H1 (cell line): ENCODE measurements at regions not wholly inside any gene's neighbourhood (a gene's known extent, or its start where the extent isn't known, plus 50 kb on each side); places are given as distances from the start of the nearest gene placed in this dataset.

Experiments
- CTCF ChIA-PET: fragments of 300-600 bp; sonication (Branson Sonifier 250); formaldehyde crosslinking; loops from one replicate; lab custom pipeline; 2021; ENCODE audit not compliant: partially characterized antibody; lab: Charles Lee
- POLR2A ChIA-PET: fragments of 300-600 bp; sonication (Branson Sonifier 250); formaldehyde crosslinking; loops from one replicate; lab custom pipeline; 2021; ENCODE audit warnings: inconsistent platforms; ENCODE audit not compliant: partially characterized antibody; lab: Charles Lee
- DNase-seq, 2 experiments: peaks; one replicate each; pipeline versions ENCODE4 v3.0.0 to v3.0.0-alpha.2; 2010 to 2022; ENCODE audit warnings: low spot score in 2 of 2, low read depth in 1 of 2, mixed read lengths in 1 of 2
- FAIRE-seq: peaks from 2 replicates; lab custom pipeline; 2011; peaks lifted over from hg19 to GRCh38; lab: Jason Lieb, UNC
- H2AFZ ChIP-seq: 2 replicates; pipeline ENCODE4 v1.8.1; 2012; ENCODE audit warnings: low read length, inconsistent platforms
- H2AK5ac ChIP-seq: 2 replicates; pipeline ENCODE4 v1.6.1; 2013; ENCODE audit warnings: low read depth, low read length
- H2BK120ac ChIP-seq: replicated peaks from 2 replicates; pipeline ENCODE3; 2013; ENCODE audit warnings: low read depth, low read length, inconsistent platforms
- H2BK12ac ChIP-seq: 2 replicates; pipeline ENCODE4 v1.6.1; 2013; ENCODE audit warnings: low read depth, low read length
- H2BK15ac ChIP-seq: 2 replicates; pipeline ENCODE4 v1.6.1; 2013; ENCODE audit warnings: low read length
- H2BK20ac ChIP-seq: 2 replicates; pipeline ENCODE4 v1.6.1; 2013; ENCODE audit warnings: low read length
- H2BK5ac ChIP-seq: 2 replicates; pipeline ENCODE4 v1.6.1; 2013; ENCODE audit warnings: low read depth, low read length
- H3K14ac ChIP-seq: 2 replicates; pipeline ENCODE4 v1.6.1; 2013; ENCODE audit warnings: inconsistent platforms; ENCODE audit not compliant: insufficient read length
- H3K18ac ChIP-seq: 2 replicates; pipeline ENCODE4 v1.6.1; 2013; ENCODE audit warnings: low read length; ENCODE audit errors: extremely low read depth
- H3K23ac ChIP-seq: 2 replicates; pipeline ENCODE4 v1.6.1; 2013; ENCODE audit warnings: inconsistent platforms; ENCODE audit not compliant: insufficient read length
- H3K23me2 ChIP-seq: 2 replicates; pipeline ENCODE4 v1.6.1; 2013; ENCODE audit warnings: low read depth, low read length
- H3K27ac ChIP-seq: 2 replicates; pipeline ENCODE4 v1.6.1; 2011; ENCODE audit warnings: low read depth, low read length, inconsistent platforms
- H3K27me3 ChIP-seq, 4 experiments: replicated peaks in 1 of 4; 1 replicate in 1 of 4; 2 replicates in 3 of 4; pipeline versions ENCODE4 v1.6.1 to v1.8.1; 2011 to 2013; ENCODE audit warnings: low read length in 3 of 4, mild to moderate bottlenecking in 3 of 4, inconsistent platforms in 2 of 4, mixed read lengths in 2 of 4, moderate library complexity in 1 of 4; ENCODE audit not compliant: control insufficient read depth in 3 of 4, insufficient read depth in 3 of 4; ENCODE audit errors: extremely low read depth in 1 of 4
- H3K36me3 ChIP-seq, 4 experiments: 2 replicates each; pipeline versions ENCODE4 v1.6.1 to v1.8.1; 2011 to 2013; ENCODE audit warnings: mild to moderate bottlenecking in 4 of 4, low read length in 3 of 4, moderate library complexity in 2 of 4, control low read depth in 1 of 4, inconsistent platforms in 1 of 4; ENCODE audit not compliant: insufficient read depth in 4 of 4, control insufficient read depth in 2 of 4
- H3K4ac ChIP-seq: replicated peaks from 2 replicates; pipeline ENCODE3; 2013; ENCODE audit warnings: low read length, low read depth, mixed read lengths, inconsistent platforms; ENCODE audit not compliant: insufficient read length
- H3K4me1 ChIP-seq, 4 experiments: replicated peaks in 1 of 4; 1 replicate in 1 of 4; 2 replicates in 3 of 4; pipeline versions ENCODE4 v1.6.1 to v1.8.1; 2011 to 2013; ENCODE audit warnings: low read length in 3 of 4, inconsistent platforms in 2 of 4, mixed read lengths in 1 of 4; ENCODE audit not compliant: insufficient read depth in 4 of 4, control insufficient read depth in 3 of 4
- H3K4me2 ChIP-seq, 2 experiments: 2 replicates each; pipeline versions ENCODE4 v1.6.1 to v1.8.1; 2011 to 2013; ENCODE audit warnings: low read depth in 2 of 2, low read length in 2 of 2, control low read depth in 1 of 2, inconsistent platforms in 1 of 2, mild to moderate bottlenecking in 1 of 2; ENCODE audit not compliant: insufficient read depth in 1 of 2
- H3K4me3 ChIP-seq, 4 experiments: fragments of 200-600, 300-600 bp in 1 of 4; sonication (generic), shearing (Covaris generic), sonication (Bioruptor Twin) in 1 of 4; 2 replicates each; pipeline versions ENCODE4 v1.5.1 to v1.8.1; 2011 to 2016; ENCODE audit warnings: low read length in 4 of 4, low read depth in 3 of 4, control low read depth in 2 of 4, inconsistent platforms in 2 of 4, mild to moderate bottlenecking in 2 of 4, mixed read lengths in 1 of 4, moderate library complexity in 1 of 4; ENCODE audit not compliant: insufficient read depth in 2 of 4; ENCODE audit errors: extremely low read depth in 1 of 4
- H3K56ac ChIP-seq: replicated peaks from 2 replicates; pipeline ENCODE3; 2013; ENCODE audit warnings: low read depth, mild to moderate bottlenecking, mixed read lengths, low read length, inconsistent platforms; ENCODE audit not compliant: insufficient read length
- H3K79me1 ChIP-seq: 2 replicates; pipeline ENCODE4 v1.6.1; 2013; ENCODE audit warnings: low read depth, low read length, control low read depth
- H3K79me2 ChIP-seq, 2 experiments: 2 replicates each; pipeline versions ENCODE4 v1.6.1 to v1.8.1; 2012 to 2013; ENCODE audit warnings: low read length in 2 of 2, mild to moderate bottlenecking in 2 of 2, inconsistent platforms in 1 of 2; ENCODE audit not compliant: insufficient read depth in 2 of 2, control insufficient read depth in 1 of 2
- H3K9ac ChIP-seq, 4 experiments: replicated peaks in 1 of 4; 1 replicate in 1 of 4; 2 replicates in 3 of 4; pipeline versions ENCODE4 v1.6.1 to v1.8.1; 2011 to 2013; ENCODE audit warnings: low read depth in 3 of 4, low read length in 3 of 4, control low read depth in 2 of 4, mild to moderate bottlenecking in 2 of 4, moderate library complexity in 2 of 4, inconsistent platforms in 1 of 4; ENCODE audit errors: extremely low read depth in 1 of 4
- H3K9me3 ChIP-seq, 2 experiments: 2 replicates each; pipeline versions ENCODE4 v1.6.1 to v1.8.1; 2012 to 2013; ENCODE audit warnings: mild to moderate bottlenecking in 2 of 2, moderate library complexity in 2 of 2, control low read depth in 1 of 2, inconsistent platforms in 1 of 2, low read depth in 1 of 2, low read length in 1 of 2, mixed read lengths in 1 of 2; ENCODE audit not compliant: insufficient read depth in 2 of 2
- H4K20me1 ChIP-seq, 2 experiments: replicated peaks in 1 of 2; 2 replicates each; pipeline versions ENCODE3 to v1.8.1; 2011 to 2013; ENCODE audit warnings: inconsistent platforms in 2 of 2, low read length in 2 of 2, mild to moderate bottlenecking in 1 of 2; ENCODE audit not compliant: insufficient read depth in 2 of 2, control insufficient read depth in 1 of 2
- H4K5ac ChIP-seq: 2 replicates; pipeline ENCODE4 v1.6.1; 2013; ENCODE audit warnings: low read length, low read depth, mixed read lengths, inconsistent platforms; ENCODE audit not compliant: insufficient read length
- H4K8ac ChIP-seq: 2 replicates; pipeline ENCODE4 v1.8.0; 2013; ENCODE audit warnings: mild to moderate bottlenecking, moderate library complexity, low read length, inconsistent platforms; ENCODE audit not compliant: insufficient read depth; ENCODE audit errors: extremely low read depth
- H4K91ac ChIP-seq: replicated peaks from 2 replicates; pipeline ENCODE3; 2013; ENCODE audit warnings: low read length, mixed read lengths, inconsistent platforms; ENCODE audit not compliant: insufficient read length
- BACH1 ChIP-seq: IDR thresholded peaks from 2 replicates; pipeline ENCODE4 v1.6.1; 2012; ENCODE audit warnings: low read length, improper control_type of control experiment
- BCL11A ChIP-seq, 2 experiments: IDR thresholded peaks; one replicate each; pipeline ENCODE4 v1.6.1; 2011; ENCODE audit warnings: low read depth in 2 of 2, low read length in 2 of 2, mild to moderate bottlenecking in 2 of 2
- EGR1 ChIP-seq: IDR thresholded peaks from 2 replicates; pipeline ENCODE4 v1.6.1; 2011; ENCODE audit warnings: low read depth, low read length, borderline replicate concordance
- EP300 ChIP-seq, 2 experiments: IDR thresholded peaks; 1 replicate in 1 of 2; 2 replicates in 1 of 2; pipeline ENCODE4 v1.6.1; 2011 to 2012; ENCODE audit warnings: low read depth in 2 of 2, low read length in 2 of 2, mild to moderate bottlenecking in 2 of 2, borderline replicate concordance in 1 of 2, inconsistent platforms in 1 of 2, moderate library complexity in 1 of 2
- EZH2 ChIP-seq: fragments of 200-600 bp; sonication (generic); IDR thresholded peaks from 2 replicates; pipeline ENCODE4 v1.7.1; 2012; ENCODE audit warnings: low read depth, mild to moderate bottlenecking, moderate library complexity, low read length, inconsistent platforms; ENCODE audit not compliant: severe bottlenecking
- GTF2F1 ChIP-seq: IDR thresholded peaks from 2 replicates; pipeline ENCODE4 v1.6.1; 2012; ENCODE audit warnings: low read depth, low read length, improper control_type of control experiment, borderline replicate concordance
- JUND ChIP-seq: IDR thresholded peaks from 2 replicates; pipeline ENCODE4 v1.6.1; 2011; ENCODE audit warnings: mild to moderate bottlenecking, improper control_type of control experiment, low read length
- WGBS, 2 experiments: shearing (Covaris generic) in 1 of 2; methylation state at CpG; one replicate each; pipeline versions ENCODE4 v1.1.6 to v1.1.7; 2013 to 2015; ENCODE audit warnings: low lambda C conversion rate in 2 of 2, mixed read lengths in 2 of 2, inconsistent platforms in 1 of 2, low coverage in 1 of 2, missing lambda C conversion rate in 1 of 2; ENCODE audit not compliant: insufficient replicate concordance in 2 of 2, insufficient coverage in 1 of 2, insufficient read length in 1 of 2; ENCODE audit errors: extremely low coverage in 1 of 2, missing lambda C conversion rate in 1 of 2; 5-methylcytosine and 5-hydroxymethylcytosine counted together
- TF ChIP-seq, protein P1 (sequence below): IDR thresholded peaks from 2 replicates; pipeline ENCODE4 v1.6.1; 2011; ENCODE audit warnings: low read length, improper control_type of control experiment

DNA sequence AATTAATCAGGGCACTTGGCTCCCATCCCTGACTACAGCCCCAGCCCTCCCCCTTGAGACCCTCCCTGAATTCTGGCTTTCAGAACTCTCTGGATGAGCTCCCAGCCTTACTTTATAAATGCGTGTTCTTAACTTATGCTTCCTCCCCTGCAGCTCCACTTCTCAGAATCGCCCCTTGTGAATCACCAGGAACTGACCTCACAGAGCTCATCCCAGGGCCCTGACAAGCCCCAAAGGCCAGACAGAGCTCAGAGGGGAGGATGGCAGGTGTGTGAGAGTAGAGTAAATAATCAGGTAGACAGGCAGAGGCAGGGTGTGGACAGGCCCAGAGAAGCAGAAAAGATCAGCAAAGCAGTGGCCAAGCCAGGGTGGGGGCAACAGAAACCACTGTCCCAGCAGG is 68.2 kb upstream of the FOXN3 start:
- Histone ChIP-seq H2AFZ (no peak overlapping the region), H2BK20ac (no peak overlapping the region), H2AK5ac (no peak overlapping the region), H4K20me1 (no peaks in the 10 kb centered on the region), H3K18ac (no peak overlapping the region), H4K5ac (no peak overlapping the region), H4K8ac (no peak overlapping the region), H2BK120ac (no peak overlapping the region), H3K4me3 (no peak overlapping the region), H3K9me3 (no peaks in the 10 kb centered on the region), H4K91ac (no peak overlapping the region), H3K4me2 (no peak overlapping the region), H3K27ac (no peak overlapping the region), H3K23ac (no peak overlapping the region), H3K56ac (no peak overlapping the region), H2BK12ac (no peak overlapping the region), H3K4ac (no peak overlapping the region), H3K9ac (no peak overlapping the region), H3K36me3 (peaks cover 0 to 4% (median 0%) of the 10 kb centered on the region in 4 experiments; a peak in 2 of 8 replicates), H3K4me1 (peaks cover 0 to 9% (median 4%) of the 10 kb centered on the region in 4 experiments; a peak in 3 of 7 replicates), H3K79me2 (peaks cover 0 to 53% of the 10 kb centered on the region in 2 experiments; a peak in 3 of 4 replicates), H2BK5ac (no peak overlapping the region), H3K14ac (no peak overlapping the region), H3K79me1 (no peaks in the 10 kb centered on the region; the same call in 1 of the 2 replicates), H2BK15ac (no peak overlapping the region), H3K23me2 (no peaks in the 10 kb centered on the region), H3K27me3 (no peaks in the 10 kb centered on the region)
- WGBS, 2 experiments = 83% methylated on average over 2 of the region's 2 CpGs; no CpG with 5 or more reads in 1 of the 2 experiments
- POLR2A ChIA-PET = interaction anchor here (1.0 kb wide), 1 partner anchor 8 kb away, joined by 3 read pairs; no protein-coding TSS in a partner anchor
- FAIRE-seq = no peak
- CTCF ChIA-PET = interaction anchor here (0.9 to 1.5 kb wide), 4 partner anchors 9 to 357 kb away, joined by 3 to 5 read pairs (median 3); no protein-coding TSS in a partner anchor
- DNase-seq = no peak
- no peak for TF ChIP-seq EZH2
- TF ChIP-seq JUND = no peak
- no peak for TF ChIP-seq BCL11A (IDR thresholded peaks at IDR 0.05; ENCODE audit: low read depth in 2 of 2, low read length in 2 of 2)
- no peak for TF ChIP-seq EP300 (IDR thresholded peaks at IDR 0.05; ENCODE audit: borderline replicate concordance in 1 of 2, low read depth in 2 of 2, low read length in 2 of 2)
- TF ChIP-seq, protein P1, sequence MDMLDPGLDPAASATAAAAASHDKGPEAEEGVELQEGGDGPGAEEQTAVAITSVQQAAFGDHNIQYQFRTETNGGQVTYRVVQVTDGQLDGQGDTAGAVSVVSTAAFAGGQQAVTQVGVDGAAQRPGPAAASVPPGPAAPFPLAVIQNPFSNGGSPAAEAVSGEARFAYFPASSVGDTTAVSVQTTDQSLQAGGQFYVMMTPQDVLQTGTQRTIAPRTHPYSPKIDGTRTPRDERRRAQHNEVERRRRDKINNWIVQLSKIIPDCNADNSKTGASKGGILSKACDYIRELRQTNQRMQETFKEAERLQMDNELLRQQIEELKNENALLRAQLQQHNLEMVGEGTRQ = no peak
- no peak for TF ChIP-seq EGR1
- no peak for TF ChIP-seq GTF2F1
- no peak for TF ChIP-seq BACH1
